ENCODE measurements at regions not wholly inside any gene's neighbourhood (a gene's known extent, or its start where the extent isn't known, plus 50 kb on each side); places are given as distances from the start of the nearest gene placed in this dataset.

DNA sequence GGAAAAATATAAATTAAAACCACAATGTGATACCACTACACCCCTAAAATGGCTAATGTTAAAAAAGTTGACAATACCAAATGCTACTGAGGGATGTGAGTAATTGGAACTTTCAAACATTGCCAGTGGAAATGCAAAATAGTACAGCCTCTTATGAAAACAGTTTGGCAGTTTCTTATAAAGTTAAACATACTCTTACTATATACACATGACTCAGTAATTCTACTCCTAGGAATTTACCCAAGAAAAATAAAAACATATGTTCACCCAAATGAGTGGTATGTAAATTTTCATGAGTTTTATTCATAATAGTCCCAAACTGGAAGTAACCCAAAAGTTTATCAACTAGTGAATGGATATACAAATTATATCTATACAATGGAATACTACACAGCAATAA is 228.0 kb downstream of the CYP26B1 start:
- Histone ChIP-seq H3K9me3 (no peaks in the 10 kb centered on the region), H3K36me3 (ENCODE audit: low read depth) (no peaks in the 10 kb centered on the region), H3K4me1 (ENCODE audit: low read depth) (no peaks in the 10 kb centered on the region), H3K4me3 (no peak overlapping the region)
- TF ChIP-seq, protein P1, sequence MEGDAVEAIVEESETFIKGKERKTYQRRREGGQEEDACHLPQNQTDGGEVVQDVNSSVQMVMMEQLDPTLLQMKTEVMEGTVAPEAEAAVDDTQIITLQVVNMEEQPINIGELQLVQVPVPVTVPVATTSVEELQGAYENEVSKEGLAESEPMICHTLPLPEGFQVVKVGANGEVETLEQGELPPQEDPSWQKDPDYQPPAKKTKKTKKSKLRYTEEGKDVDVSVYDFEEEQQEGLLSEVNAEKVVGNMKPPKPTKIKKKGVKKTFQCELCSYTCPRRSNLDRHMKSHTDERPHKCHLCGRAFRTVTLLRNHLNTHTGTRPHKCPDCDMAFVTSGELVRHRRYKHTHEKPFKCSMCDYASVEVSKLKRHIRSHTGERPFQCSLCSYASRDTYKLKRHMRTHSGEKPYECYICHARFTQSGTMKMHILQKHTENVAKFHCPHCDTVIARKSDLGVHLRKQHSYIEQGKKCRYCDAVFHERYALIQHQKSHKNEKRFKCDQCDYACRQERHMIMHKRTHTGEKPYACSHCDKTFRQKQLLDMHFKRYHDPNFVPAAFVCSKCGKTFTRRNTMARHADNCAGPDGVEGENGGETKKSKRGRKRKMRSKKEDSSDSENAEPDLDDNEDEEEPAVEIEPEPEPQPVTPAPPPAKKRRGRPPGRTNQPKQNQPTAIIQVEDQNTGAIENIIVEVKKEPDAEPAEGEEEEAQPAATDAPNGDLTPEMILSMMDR (IDR thresholded peaks at IDR 0.05): no peak
- intact Hi-C loops (cut with DNase I, micrococcal nuclease): loop anchor here in 1 of 2 donors (5.0 kb wide), 2 partner anchors 233 to 658 kb away; no protein-coding TSS in a partner anchor
- DNase-seq (no peak), ATAC-seq (no peak)

DNA sequence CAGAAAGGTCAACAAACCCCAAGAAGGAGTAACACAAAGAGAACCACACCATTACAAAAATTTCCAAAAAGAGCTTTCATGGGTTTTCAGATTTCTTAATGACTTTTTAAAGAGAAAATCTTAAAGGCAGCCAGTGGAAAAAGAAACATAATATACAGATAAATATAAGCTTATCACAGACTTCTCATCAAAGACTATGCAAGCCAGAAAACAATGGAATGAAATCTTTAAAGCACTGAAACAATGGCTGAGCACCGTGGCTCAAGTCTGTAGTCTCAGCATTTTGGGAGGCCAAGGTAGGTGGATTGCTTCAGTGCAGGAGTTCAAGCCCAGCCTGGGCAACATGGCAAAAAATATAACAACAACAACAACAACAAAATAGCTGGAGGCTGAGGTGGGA is 237.4 kb downstream of the CYP26B1 start:
- no peak for ATAC-seq
- H3K36me3 ChIP-seq (ENCODE audit: low read depth): no peaks in the 10 kb centered on the region
- TF ChIP-seq, protein P1 (IDR thresholded peaks at IDR 0.05): no peak
- no peak for DNase-seq
- no peak overlapping the region for H3K4me3 ChIP-seq
- intact Hi-C loops (cut with DNase I, micrococcal nuclease): no loop called here
- peaks cover 8% of the 10 kb centered on the region for H3K9me3 ChIP-seq
- H3K4me1 ChIP-seq (ENCODE audit: low read depth): no peaks in the 10 kb centered on the region

DNA sequence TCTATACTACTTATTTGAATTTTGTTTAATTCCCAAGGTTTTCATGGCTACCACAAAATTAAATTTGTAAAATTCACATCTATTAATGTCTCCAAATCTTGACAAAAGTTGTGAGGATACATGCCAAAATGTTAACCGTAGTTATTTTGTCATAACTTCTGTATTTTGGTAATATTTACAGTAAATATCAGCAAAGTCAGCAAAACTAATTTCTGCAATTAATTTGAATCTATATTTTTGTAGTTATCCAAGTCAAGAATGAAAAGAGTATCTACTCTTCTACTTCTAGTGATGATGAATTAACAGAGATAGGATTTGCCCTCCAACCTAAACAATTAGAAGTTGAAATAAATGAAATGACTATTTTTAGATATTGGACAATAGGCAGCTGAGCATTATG is 238.9 kb downstream of the CYP26B1 start:
- Histone ChIP-seq H3K9me3 (peaks cover 8% of the 10 kb centered on the region), H3K36me3 (ENCODE audit: low read depth) (no peaks in the 10 kb centered on the region), H3K4me3 (no peak overlapping the region), H3K4me1 (ENCODE audit: low read depth) (no peaks in the 10 kb centered on the region)
- TF ChIP-seq, protein P1 (IDR thresholded peaks at IDR 0.05): no peak
- intact Hi-C loops (cut with DNase I, micrococcal nuclease): no loop called here
- no peak for DNase-seq
- ATAC-seq: no peak

DNA sequence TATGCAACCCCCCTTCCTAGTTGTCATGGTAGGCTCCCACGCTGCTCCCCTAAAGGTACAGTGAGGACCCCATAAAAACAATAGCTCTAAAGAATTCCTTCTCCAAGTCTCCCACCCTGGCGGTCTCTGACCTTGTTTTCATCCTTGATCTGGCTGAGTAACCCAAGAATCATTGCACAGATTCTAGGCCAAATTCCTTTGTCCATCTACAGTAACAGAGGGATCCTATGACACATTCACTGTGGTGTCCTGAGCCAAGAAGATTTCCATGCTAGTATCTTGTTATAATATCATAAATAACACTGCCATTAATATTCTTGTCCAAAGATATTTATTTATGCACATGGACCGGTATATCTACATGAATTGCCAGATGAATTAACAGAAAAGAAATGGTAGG is 240.2 kb downstream of the CYP26B1 start:
- Histone ChIP-seq H3K4me3 (no peak overlapping the region), H3K9me3 (peaks cover 8% of the 10 kb centered on the region), H3K4me1 (ENCODE audit: low read depth) (no peaks in the 10 kb centered on the region), H3K36me3 (ENCODE audit: low read depth) (no peaks in the 10 kb centered on the region)
- no peak for ATAC-seq
- TF ChIP-seq, protein P1 (IDR thresholded peaks at IDR 0.05): no peak
- no peak for DNase-seq
- intact Hi-C loops (cut with DNase I, micrococcal nuclease): no loop called here

DNA sequence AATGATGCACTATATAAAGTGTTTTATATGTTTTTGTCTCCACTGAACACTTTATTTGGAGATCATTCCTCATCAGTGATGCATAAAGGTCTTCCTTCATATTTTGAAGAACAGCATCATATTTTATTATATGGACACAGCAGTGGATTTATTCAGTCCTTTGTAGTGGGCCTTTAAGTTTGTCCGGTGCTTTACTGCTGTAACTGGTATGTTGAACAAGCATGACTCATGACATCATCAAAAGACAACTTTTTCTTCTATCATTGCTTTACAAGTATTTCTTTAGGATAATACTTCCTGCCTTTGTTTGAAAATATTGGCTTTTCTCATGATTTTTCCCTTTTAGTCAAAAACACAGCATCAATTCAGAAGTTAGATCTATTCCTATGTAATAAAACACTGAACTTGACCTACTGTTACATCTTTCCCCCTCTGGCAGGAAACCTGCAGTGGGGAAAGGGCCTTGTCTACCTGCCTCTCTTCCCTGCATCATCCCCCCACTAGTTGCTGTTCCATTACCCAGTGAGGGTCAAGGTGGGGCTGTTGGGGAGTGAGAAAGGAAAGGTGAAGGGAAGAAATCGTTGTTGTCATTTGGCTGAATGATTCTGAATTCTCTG is 241.2 kb downstream of the CYP26B1 start:
- DNase-seq (no peak), ATAC-seq (no peak)
- Histone ChIP-seq H3K9me3 (peaks cover 8% of the 10 kb centered on the region), H3K4me3 (no peak overlapping the region), H3K4me1 (ENCODE audit: low read depth) (no peaks in the 10 kb centered on the region), H3K36me3 (ENCODE audit: low read depth) (no peaks in the 10 kb centered on the region)
- TF ChIP-seq, protein P1 (IDR thresholded peaks at IDR 0.05): no peak
- intact Hi-C loops (cut with DNase I, micrococcal nuclease): no loop called here

DNA sequence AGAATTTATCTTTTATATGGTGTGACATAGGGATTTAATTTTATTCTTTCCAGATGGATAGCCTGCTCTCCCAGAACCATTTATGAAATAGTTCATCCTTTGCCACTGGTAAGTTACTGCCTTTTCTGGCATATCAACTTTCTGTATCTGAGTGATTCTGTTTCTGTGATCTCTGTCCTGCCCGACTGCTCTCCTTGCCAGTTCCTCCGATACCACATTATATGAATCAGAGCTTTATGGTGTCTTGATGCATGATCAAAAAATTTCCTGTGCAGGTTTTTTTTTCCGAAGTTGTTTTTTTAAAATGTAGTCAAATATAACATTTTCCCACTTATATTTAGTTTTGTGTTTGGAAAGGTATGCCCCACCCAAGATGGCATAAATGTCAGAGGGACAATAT is 242.5 kb downstream of the CYP26B1 start:
- Histone ChIP-seq H3K4me3 (no peak overlapping the region), H3K36me3 (ENCODE audit: low read depth) (no peaks in the 10 kb centered on the region), H3K9me3 (peaks cover 4% of the 10 kb centered on the region), H3K4me1 (ENCODE audit: low read depth) (no peaks in the 10 kb centered on the region)
- intact Hi-C loops (cut with DNase I, micrococcal nuclease): no loop called here
- no peak for ATAC-seq
- TF ChIP-seq, protein P1 (IDR thresholded peaks at IDR 0.05): no peak
- no peak for DNase-seq

All from mucosa of descending colon (tissue), 3 donors.